Daoy (cell line): ENCODE measurements at regions not wholly inside any gene's neighbourhood (a gene's known extent, or its start where the extent isn't known, plus 50 kb on each side); places are given as distances from the start of the nearest gene placed in this dataset.
"Not testable (repeated sequence)": the region's sequence is repeated elsewhere in the genome, so short reads cannot be mapped to it uniquely, and the experiment has no call there.

Source experiments
- DNase-seq: peaks from one replicate; pipeline ENCODE4 v3.0.0-alpha.2; 2015; ENCODE audit warnings: low read depth

GRCh38 chr16:76970745-76971099, 220.3 kb upstream of the MON1B start:
- DNase-seq = no peak

GRCh38 chr16:76976101-76976500, 214.9 kb upstream of the MON1B start:
- no peak for DNase-seq

GRCh38 chr16:76976756-76977155, 214.2 kb upstream of the MON1B start:
- DNase-seq = no peak

- DNase-seq = no peak
Measured at GRCh38 chr16:76984196-76984595, 206.8 kb upstream of the MON1B start.

GRCh38 chr16:76985392-76986045, 205.5 kb upstream of the MON1B start:
- DNase-seq = no peak

GRCh38 chr16:76988526-76988925, 202.5 kb upstream of the MON1B start:
- DNase-seq = no peak

- no peak for DNase-seq
Measured at GRCh38 chr16:77002644-77003043, 188.3 kb upstream of the MON1B start.

GRCh38 chr16:77009453-77009852, 181.5 kb upstream of the MON1B start:
- no peak for DNase-seq

GRCh38 chr16:77014441-77014840, 176.5 kb upstream of the MON1B start:
- no peak for DNase-seq

- no peak for DNase-seq
Measured at GRCh38 chr16:77030600-77030999, 160.4 kb upstream of the MON1B start.

GRCh38 chr16:77033516-77033915, 157.5 kb upstream of the MON1B start:
- DNase-seq = no peak

GRCh38 chr16:77035361-77035760, 155.6 kb upstream of the MON1B start:
- DNase-seq = no peak

- no peak for DNase-seq
Measured at GRCh38 chr16:77037696-77038347, 153.2 kb upstream of the MON1B start.

- no peak for DNase-seq
Measured at GRCh38 chr16:77041468-77041867, 149.5 kb upstream of the MON1B start.

- DNase-seq = peak; percentile 23
Measured at GRCh38 chr16:77043076-77043475, 147.9 kb upstream of the MON1B start.

- DNase-seq = no peak
Measured at GRCh38 chr16:77046206-77046605, 144.8 kb upstream of the MON1B start.

GRCh38 chr16:77048085-77048484, 142.9 kb upstream of the MON1B start:
- DNase-seq = no peak

GRCh38 chr16:77049577-77049976, 141.4 kb upstream of the MON1B start:
- no peak for DNase-seq

- DNase-seq = not testable (repeated sequence)
Measured at GRCh38 chr16:77056597-77056996, 134.4 kb upstream of the MON1B start.

GRCh38 chr16:77057161-77057774, 133.7 kb upstream of the MON1B start:
- DNase-seq = no peak

- no peak for DNase-seq
Measured at GRCh38 chr16:77059446-77059845, 131.5 kb upstream of the MON1B start.

- DNase-seq = no peak
Measured at GRCh38 chr16:77060614-77061013, 130.4 kb upstream of the MON1B start.

GRCh38 chr16:77062878-77063675, 127.9 kb upstream of the MON1B start:
- DNase-seq = no peak
